Endothelial cell of umbilical vein (primary cell): ENCODE measurements at regions not wholly inside any gene's neighbourhood (a gene's known extent, or its start where the extent isn't known, plus 50 kb on each side); places are given as distances from the start of the nearest gene placed in this dataset.

Experiments used
- BruUV-seq: library from RNA; stranded (reverse); fragments of 400-500 nt; replicated peaks from 2 replicates; lab custom pipeline; 2021; lab: Mats Ljungman, UMichigan
- CTCF ChIA-PET: fragments of 300-600, 350-600 bp; sonication (Branson Sonifier 250); formaldehyde crosslinking; loops from one replicate; lab custom pipeline; 2021; ENCODE audit warnings: antibody characterized with exemption, inconsistent platforms; lab: Charles Lee
- POLR2A ChIA-PET: fragments of 300-600, 350-600 bp; sonication (Branson Sonifier 250); formaldehyde crosslinking; loops from one replicate; lab custom pipeline; 2021; ENCODE audit warnings: antibody characterized with exemption, inconsistent platforms; lab: Charles Lee
- DNase-seq: peaks from one replicate; pipeline ENCODE4 v3.0.0-alpha.2; 2011; ENCODE audit warnings: low read depth, low spot score
- FAIRE-seq: peaks from 2 replicates; lab custom pipeline; 2011; peaks lifted over from hg19 to GRCh38; lab: Jason Lieb, UNC
- H2AFZ ChIP-seq: 2 replicates; pipeline ENCODE4 v1.6.0; 2012; ENCODE audit warnings: low read depth, low read length, control low read depth, inconsistent platforms
- H3K27ac ChIP-seq: 2 replicates; pipeline ENCODE4 v1.5.1; 2011; ENCODE audit warnings: low read depth, mild to moderate bottlenecking, control low read depth, low read length, moderate library complexity; ENCODE audit not compliant: insufficient read depth
- H3K27me3 ChIP-seq, 2 experiments: 2 replicates each; pipeline versions ENCODE4 v1.6.0 to v1.6.1; 2011; ENCODE audit warnings: low read length in 2 of 2, mixed read lengths in 1 of 2; ENCODE audit not compliant: control insufficient read depth in 2 of 2, insufficient read depth in 2 of 2
- H3K36me3 ChIP-seq, 2 experiments: 2 replicates in 1 of 2; 3 replicates in 1 of 2; pipeline ENCODE4 v1.5.1; 2011; ENCODE audit warnings: low read length in 2 of 2, mild to moderate bottlenecking in 1 of 2, moderate library complexity in 1 of 2; ENCODE audit not compliant: control insufficient read depth in 2 of 2, insufficient read depth in 2 of 2; ENCODE audit errors: extremely low read depth in 1 of 2
- H3K4me1 ChIP-seq: 3 replicates; pipeline ENCODE4 v1.5.1; 2011; ENCODE audit warnings: mild to moderate bottlenecking, low read length; ENCODE audit not compliant: control insufficient read depth, insufficient read depth; ENCODE audit errors: extremely low read depth
- H3K4me2 ChIP-seq: 2 replicates; pipeline ENCODE4 v1.6.1; 2011; ENCODE audit warnings: low read length, control low read depth, mixed read lengths; ENCODE audit not compliant: insufficient read depth
- H3K4me3 ChIP-seq, 3 experiments: fragments of 200-600 bp in 1 of 3; sonication (generic), shearing (Covaris generic) in 1 of 3; replicated peaks in 1 of 3; 2 replicates each; pipeline ENCODE4 v1.5.1; 2011 to 2016; ENCODE audit warnings: control low read depth in 3 of 3, low read length in 3 of 3, mild to moderate bottlenecking in 2 of 3, inconsistent platforms in 1 of 3, low read depth in 1 of 3, moderate library complexity in 1 of 3; ENCODE audit not compliant: insufficient read depth in 1 of 3
- H3K79me2 ChIP-seq: 2 replicates; pipeline ENCODE4 v1.6.0; 2012; ENCODE audit warnings: low read length, inconsistent platforms; ENCODE audit not compliant: control insufficient read depth, insufficient read depth
- H3K9ac ChIP-seq: replicated peaks from 2 replicates; pipeline ENCODE3; 2011; ENCODE audit warnings: low read length, control low read depth; ENCODE audit not compliant: insufficient read depth; ENCODE audit errors: extremely low read depth
- H3K9me1 ChIP-seq: replicated peaks from 3 replicates; pipeline ENCODE4 v1.6.0; 2011; ENCODE audit warnings: mild to moderate bottlenecking, low read length; ENCODE audit not compliant: control insufficient read depth, insufficient read depth; ENCODE audit errors: extremely low read depth
- H3K9me3 ChIP-seq: replicated peaks from 2 replicates; pipeline ENCODE4 v1.5.1; 2012; ENCODE audit warnings: low read length, inconsistent platforms; ENCODE audit not compliant: control insufficient read depth, insufficient read depth
- H4K20me1 ChIP-seq: replicated peaks from 2 replicates; pipeline ENCODE3; 2011; ENCODE audit warnings: mild to moderate bottlenecking, low read length; ENCODE audit not compliant: control insufficient read depth, insufficient read depth; ENCODE audit errors: extremely low read depth
- CTCF ChIP-seq, 2 donors: IDR thresholded peaks; 1 replicate in 1 of 2; 2 replicates in 1 of 2; pipeline ENCODE4 v1.5.1; 2011; ENCODE audit warnings: low read length in 2 of 2, mild to moderate bottlenecking in 2 of 2, moderate library complexity in 2 of 2, control low read depth in 1 of 2, inconsistent platforms in 1 of 2, low read depth in 1 of 2; ENCODE audit not compliant: insufficient read depth in 1 of 2; ENCODE audit errors: extremely low read depth in 1 of 2
- EZH2 ChIP-seq: IDR thresholded peaks from 2 replicates; pipeline ENCODE4 v1.6.1; 2012; ENCODE audit warnings: borderline replicate concordance, low read depth, mild to moderate bottlenecking, moderate library complexity, low read length, inconsistent platforms; ENCODE audit not compliant: severe bottlenecking
- FOS ChIP-seq: IDR thresholded peaks from 2 replicates; pipeline ENCODE4 v1.6.1; 2011; ENCODE audit warnings: mild to moderate bottlenecking, low read length, moderate library complexity, borderline replicate concordance; ENCODE audit not compliant: insufficient read depth
- GATA2 ChIP-seq: IDR thresholded peaks from 2 replicates; pipeline ENCODE4 v1.7.0; 2011; ENCODE audit warnings: low read depth, mild to moderate bottlenecking, moderate library complexity, mixed read lengths, low read length; ENCODE audit not compliant: insufficient read length, insufficient read depth
- JUN ChIP-seq: IDR thresholded peaks from 2 replicates; pipeline ENCODE4 v1.6.1; 2011; ENCODE audit warnings: borderline replicate concordance, low read depth; ENCODE audit not compliant: insufficient read length, insufficient read depth
- MAX ChIP-seq: IDR thresholded peaks from 2 replicates; pipeline ENCODE4 v1.6.1; 2011; ENCODE audit not compliant: insufficient read depth, insufficient read length
- MYC ChIP-seq: IDR thresholded peaks from one replicate; pipeline ENCODE4 v1.6.1; 2011; ENCODE audit warnings: mild to moderate bottlenecking, low read depth, low read length
- POLR2A ChIP-seq: IDR thresholded peaks from 2 replicates; pipeline ENCODE4 v1.6.1; 2012; ENCODE audit warnings: low read depth, mild to moderate bottlenecking, control low read depth, low read length
- POLR2AphosphoS5 ChIP-seq: IDR thresholded peaks from 2 replicates; pipeline ENCODE4 v1.6.1; 2012; ENCODE audit warnings: low read depth, mild to moderate bottlenecking, control low read depth, low read length, moderate library complexity; ENCODE audit not compliant: insufficient read depth
- dilution Hi-C: fragments of 300-500 bp; cut with MboI; formaldehyde crosslinking; loops from one replicate; pipeline ENCODE4 v1.15.0; 2019; ENCODE audit warnings: low sequenced_read_pairs; ENCODE audit not compliant: extremely low pct_ligation_motif_present
- intact Hi-C: fragments of 100-400 bp; cut with micrococcal nuclease; formaldehyde crosslinking; loops from one replicate; pipeline ENCODE4 v1.10.0; 2022

- CTCF ChIA-PET, result interaction anchor here (2.0 kb wide), 1 partner anchor 543 kb away, joined by 5 read pairs; no protein-coding TSS in a partner anchor
- Histone ChIP-seq H3K9ac (no peak overlapping the region), H3K79me2 (no peaks in the 10 kb centered on the region), H3K4me3 (no peak overlapping the region), H3K4me1 (no peaks in the 10 kb centered on the region), H4K20me1 (peaks cover 2% of the 10 kb centered on the region), H3K27ac (no peak overlapping the region), H3K9me1 (no peaks in the 10 kb centered on the region), H3K9me3 (no peaks in the 10 kb centered on the region), H3K4me2 (no peak overlapping the region), H3K36me3 (no peaks in the 10 kb centered on the region), H3K27me3 (peaks cover 14 to 21% of the 10 kb centered on the region in 2 experiments), H2AFZ (no peak overlapping the region)
- BruUV-seq, result no TSS peak
- dilution Hi-C loops, result loop anchor here (25.0 kb wide), 1 partner anchor 540 kb away; no protein-coding TSS in a partner anchor
- no peak for FAIRE-seq
- intact Hi-C loops, result no loop called here
- DNase-seq, result no peak
- POLR2A ChIA-PET, result no interaction called here
- no peak for TF ChIP-seq FOS
Measured at GRCh38 chr3:193772422-193772763, 179.4 kb downstream of the OPA1 start.

GRCh38 chr3:193773266-193774220, 180.5 kb downstream of the OPA1 start:
- intact Hi-C loops (no loop called here), dilution Hi-C loops (loop anchor here (25.0 kb wide), 1 partner anchor 539 kb away; no protein-coding TSS in a partner anchor)
- no peaks in the 10 kb centered on the region for H3K9me3 ChIP-seq
- no peaks in the 10 kb centered on the region for H3K9me1 ChIP-seq
- no TSS peak for BruUV-seq
- no peak overlapping the region for H3K4me3 ChIP-seq
- H3K27me3 ChIP-seq, result peaks cover 17 to 26% of the 10 kb centered on the region in 2 experiments
- no peaks in the 10 kb centered on the region for H3K36me3 ChIP-seq
- POLR2A ChIA-PET, result no interaction called here
- H3K27ac ChIP-seq, result no peak overlapping the region
- no peaks in the 10 kb centered on the region for H3K79me2 ChIP-seq
- no peaks in the 10 kb centered on the region for H3K4me1 ChIP-seq
- no peak for FAIRE-seq
- no peak overlapping the region for H2AFZ ChIP-seq
- no peak for DNase-seq
- CTCF ChIA-PET, result interaction anchor here (1.2 to 2.0 kb wide), 2 partner anchors 86 to 542 kb away, joined by 3 to 5 read pairs; no protein-coding TSS in a partner anchor
- no peak overlapping the region for H3K9ac ChIP-seq
- peaks cover 2% of the 10 kb centered on the region for H4K20me1 ChIP-seq
- TF ChIP-seq MYC (no peak), POLR2AphosphoS5 (no peak), MAX (no peak), POLR2A (no peak), GATA2 (no peak), CTCF (IDR thresholded peaks at IDR 0.05; ENCODE audit: extremely low read depth in 1 of 2, insufficient read depth in 1 of 2, low read depth in 1 of 2, low read length in 2 of 2) (no peak), FOS (no peak), JUN (no peak), EZH2 (no peak)
- H3K4me2 ChIP-seq, result no peak overlapping the region
